Stimulated activated CD4-positive, alpha-beta T cell treated with anti-CD3 and anti-CD28 coated beads, TNF-alpha, amount 100 ng/mL, for 4 hours (primary cell): ENCODE measurements at regions not wholly inside any gene's neighbourhood (a gene's known extent, or its start where the extent isn't known, plus 50 kb on each side); places are given as distances from the start of the nearest gene placed in this dataset.

Experiments
- DNase-seq, 3 experiments: peaks; one replicate each; pipeline ENCODE4 v3.0.0-alpha.2; 2020; ENCODE audit warnings: low read depth in 3 of 3

GRCh38 chr2:129861666-129862288, 117.7 kb upstream of the RAB6C start:
- DNase-seq: no peak

- DNase-seq: no peak
Measured at GRCh38 chr2:129862668-129863067, 116.8 kb upstream of the RAB6C start.

- no peak for DNase-seq
Measured at GRCh38 chr2:129863350-129863749, 116.1 kb upstream of the RAB6C start.

- DNase-seq: no peak
Measured at GRCh38 chr2:129864719-129865118, 114.7 kb upstream of the RAB6C start.

- no peak for DNase-seq
Measured at GRCh38 chr2:129865976-129866375, 113.5 kb upstream of the RAB6C start.

GRCh38 chr2:129866391-129866790, 113.1 kb upstream of the RAB6C start:
- DNase-seq: no peak

GRCh38 chr2:129868151-129868550, 111.3 kb upstream of the RAB6C start:
- no peak for DNase-seq

- no peak for DNase-seq
Measured at GRCh38 chr2:129870685-129871241, 108.7 kb upstream of the RAB6C start.

GRCh38 chr2:129872446-129872845, 107.0 kb upstream of the RAB6C start:
- no peak for DNase-seq

GRCh38 chr2:129876541-129876940, 102.9 kb upstream of the RAB6C start:
- no peak for DNase-seq

- DNase-seq: peak; percentile 73 to 77 (median 75)
Measured at GRCh38 chr2:129877289-129877741, 102.2 kb upstream of the RAB6C start.

GRCh38 chr2:129877795-129878775, 101.4 kb upstream of the RAB6C start:
- DNase-seq: peak in 1 of 3 experiments; percentile 5

- no peak for DNase-seq
Measured at GRCh38 chr2:129879614-129880180, 99.8 kb upstream of the RAB6C start.

GRCh38 chr2:129880309-129880708, 99.2 kb upstream of the RAB6C start:
- no peak for DNase-seq

GRCh38 chr2:129880971-129881370, 98.5 kb upstream of the RAB6C start:
- DNase-seq: no peak

GRCh38 chr2:129881786-129882396, 97.6 kb upstream of the RAB6C start:
- no peak for DNase-seq

- DNase-seq: no peak
Measured at GRCh38 chr2:129882476-129882875, 97.0 kb upstream of the RAB6C start.

- no peak for DNase-seq
Measured at GRCh38 chr2:129883121-129883520, 96.3 kb upstream of the RAB6C start.

- DNase-seq: no peak
Measured at GRCh38 chr2:129884221-129884786, 95.2 kb upstream of the RAB6C start.

- DNase-seq: no peak
Measured at GRCh38 chr2:129885735-129886134, 93.7 kb upstream of the RAB6C start.

GRCh38 chr2:129887688-129888266, 91.7 kb upstream of the RAB6C start:
- no peak for DNase-seq
